Stimulated activated CD8-positive, alpha-beta memory T cell treated with anti-CD3 and anti-CD28 coated beads, Interleukin-12 subunit alpha, Interleukin-12 subunit beta, amount 100 ng/mL, for 1 hour (primary cell): ENCODE measurements at regions not wholly inside any gene's neighbourhood (a gene's known extent, or its start where the extent isn't known, plus 50 kb on each side); places are given as distances from the start of the nearest gene placed in this dataset.

Source experiments
- DNase-seq: peaks from one replicate; pipeline ENCODE4 v3.0.0-alpha.2; 2020; ENCODE audit warnings: low read depth

- DNase-seq: no peak
Measured at GRCh38 chr11:134556186-134556585, 144.1 kb upstream of the B3GAT1 start.

- no peak for DNase-seq
Measured at GRCh38 chr11:134555510-134555909, 143.5 kb upstream of the B3GAT1 start.

GRCh38 chr11:134554861-134555260 is 142.8 kb upstream of the B3GAT1 start:
- no peak for DNase-seq

GRCh38 chr11:134554106-134554505 is 142.1 kb upstream of the B3GAT1 start:
- no peak for DNase-seq

GRCh38 chr11:134552749-134553148 is 140.7 kb upstream of the B3GAT1 start:
- no peak for DNase-seq

- DNase-seq: no peak
Measured at GRCh38 chr11:134545521-134545920, 133.5 kb upstream of the B3GAT1 start.

GRCh38 chr11:134544095-134544815 is 132.2 kb upstream of the B3GAT1 start:
- no peak for DNase-seq

- no peak for DNase-seq
Measured at GRCh38 chr11:134543645-134544044, 131.6 kb upstream of the B3GAT1 start.

- DNase-seq: no peak
Measured at GRCh38 chr11:134543241-134543640, 131.2 kb upstream of the B3GAT1 start.

GRCh38 chr11:134542401-134543165 is 130.5 kb upstream of the B3GAT1 start:
- DNase-seq: no peak

- DNase-seq: no peak
Measured at GRCh38 chr11:134541951-134542350, 129.9 kb upstream of the B3GAT1 start.

- DNase-seq: no peak
Measured at GRCh38 chr11:134541355-134541754, 129.3 kb upstream of the B3GAT1 start.

- DNase-seq: no peak
Measured at GRCh38 chr11:134539285-134539684, 127.2 kb upstream of the B3GAT1 start.

- no peak for DNase-seq
Measured at GRCh38 chr11:134538742-134539141, 126.7 kb upstream of the B3GAT1 start.

- no peak for DNase-seq
Measured at GRCh38 chr11:134537941-134538340, 125.9 kb upstream of the B3GAT1 start.

- no peak for DNase-seq
Measured at GRCh38 chr11:134537296-134537695, 125.3 kb upstream of the B3GAT1 start.

GRCh38 chr11:134536677-134537076 is 124.6 kb upstream of the B3GAT1 start:
- DNase-seq: no peak

- DNase-seq: no peak
Measured at GRCh38 chr11:134536219-134536618, 124.2 kb upstream of the B3GAT1 start.

- no peak for DNase-seq
Measured at GRCh38 chr11:134535029-134536025, 123.3 kb upstream of the B3GAT1 start.

- no peak for DNase-seq
Measured at GRCh38 chr11:134533511-134533910, 121.5 kb upstream of the B3GAT1 start.

GRCh38 chr11:134532921-134533421 is 120.9 kb upstream of the B3GAT1 start:
- DNase-seq: no peak
